ENCODE measurements at regions not wholly inside any gene's neighbourhood (a gene's known extent, or its start where the extent isn't known, plus 50 kb on each side); places are given as distances from the start of the nearest gene placed in this dataset.

- DNase-seq (ENCODE audit: low read depth): no peak
- TF ChIP-seq CTCF (IDR thresholded peaks at IDR 0.05; ENCODE audit: insufficient read depth, low read length, poor library complexity, severe bottlenecking): no peak
- H3K36me3 ChIP-seq (ENCODE audit: control insufficient read depth, insufficient read depth, low read length): no peaks in the 10 kb centered on the region
These were observed 1802.9 kb upstream of the WWC1 start for GRCh38 chr5:166488560-166488959.

GRCh38 chr5:166493040-166493439 is 1798.4 kb upstream of the WWC1 start:
- no peak for TF ChIP-seq CTCF (IDR thresholded peaks at IDR 0.05; ENCODE audit: insufficient read depth, low read length, poor library complexity, severe bottlenecking)
- Histone ChIP-seq H3K36me3 (ENCODE audit: control insufficient read depth, insufficient read depth, low read length) (no peaks in the 10 kb centered on the region), H3K4me3 (ENCODE audit: low read depth, low read length) (no peak overlapping the region), H3K27me3 (ENCODE audit: control insufficient read depth, insufficient read depth, low read length) (no peaks in the 10 kb centered on the region)
- DNase-seq (ENCODE audit: low read depth): no peak

More at GRCh38 chr5:166488560-166488959, 1802.9 kb upstream of the WWC1 start:
- H3K27me3 ChIP-seq (ENCODE audit: control insufficient read depth, insufficient read depth, low read length): no peaks in the 10 kb centered on the region
- no peak overlapping the region for H3K4me3 ChIP-seq (ENCODE audit: low read depth, low read length)

GRCh38 chr5:166493612-166494011 is 1797.8 kb upstream of the WWC1 start:
- peak; percentile 18 for DNase-seq (ENCODE audit: low read depth)
- Histone ChIP-seq H3K27me3 (ENCODE audit: control insufficient read depth, insufficient read depth, low read length) (no peaks in the 10 kb centered on the region), H3K4me3 (ENCODE audit: low read depth, low read length) (no peak overlapping the region), H3K36me3 (ENCODE audit: control insufficient read depth, insufficient read depth, low read length) (no peaks in the 10 kb centered on the region)
- TF ChIP-seq CTCF (IDR thresholded peaks at IDR 0.05; ENCODE audit: insufficient read depth, low read length, poor library complexity, severe bottlenecking): no peak

- Histone ChIP-seq H3K4me3 (ENCODE audit: low read depth, low read length) (no peak overlapping the region), H3K27me3 (ENCODE audit: control insufficient read depth, insufficient read depth, low read length) (no peaks in the 10 kb centered on the region), H3K36me3 (ENCODE audit: control insufficient read depth, insufficient read depth, low read length) (no peaks in the 10 kb centered on the region)
- peak; percentile 39 for DNase-seq (ENCODE audit: low read depth)
- TF ChIP-seq CTCF (IDR thresholded peaks at IDR 0.05; ENCODE audit: insufficient read depth, low read length, poor library complexity, severe bottlenecking): no peak
These were observed 1793.8 kb upstream of the WWC1 start for GRCh38 chr5:166497496-166498104.

GRCh38 chr5:166499447-166500240 is 1791.8 kb upstream of the WWC1 start:
- no peak for TF ChIP-seq CTCF (IDR thresholded peaks at IDR 0.05; ENCODE audit: insufficient read depth, low read length, poor library complexity, severe bottlenecking)
- no peak overlapping the region for H3K4me3 ChIP-seq (ENCODE audit: low read depth, low read length)
- no peaks in the 10 kb centered on the region for H3K36me3 ChIP-seq (ENCODE audit: control insufficient read depth, insufficient read depth, low read length)
- H3K27me3 ChIP-seq (ENCODE audit: control insufficient read depth, insufficient read depth, low read length): no peaks in the 10 kb centered on the region
- DNase-seq (ENCODE audit: low read depth): peak; percentile 26

Measured in kidney epithelial cell (primary cell).